K562 (cell line): ENCODE measurements at regions not wholly inside any gene's neighbourhood (a gene's known extent, or its start where the extent isn't known, plus 50 kb on each side); places are given as distances from the start of the nearest gene placed in this dataset.

Experiments used
- ASH1L ChIP-seq: fragments of 450-650 bp; IDR thresholded peaks from 2 replicates; pipeline ENCODE4 v1.6.1; 2018; ENCODE audit warnings: borderline replicate concordance, mild to moderate bottlenecking, low read depth; ENCODE audit not compliant: partially characterized antibody
- BCOR ChIP-seq: fragments of 450-650 bp; IDR thresholded peaks from 2 replicates; pipeline ENCODE4 v1.6.1; 2016
- BHLHE40 ChIP-seq: IDR thresholded peaks from 2 replicates; pipeline ENCODE4 v1.6.1; 2011; ENCODE audit warnings: low read length, improper control_type of control experiment
- CHD1 ChIP-seq: fragments of 200-600 bp; sonication (generic); IDR thresholded peaks from one replicate; pipeline ENCODE4 v1.6.1; 2012; ENCODE audit warnings: mild to moderate bottlenecking, moderate library complexity, low read length, inconsistent platforms
- COPS2 ChIP-seq: fragments of 450-650 bp; conservative IDR thresholded peaks from 2 replicates; pipeline ENCODE4 v1.6.1; 2016; ENCODE audit warnings: mild to moderate bottlenecking, moderate library complexity
- E2F6 ChIP-seq, 2 experiments: IDR thresholded peaks; 2 replicates each; pipeline ENCODE4 v1.6.1; 2011; ENCODE audit warnings: borderline replicate concordance in 1 of 2, control low read depth in 1 of 2, low read depth in 1 of 2, low read length in 1 of 2, mild to moderate bottlenecking in 1 of 2, mixed read lengths in 1 of 2, moderate library complexity in 1 of 2; ENCODE audit not compliant: insufficient read depth in 1 of 2, insufficient read length in 1 of 2, poor library complexity in 1 of 2, severe bottlenecking in 1 of 2; ENCODE audit errors: extremely low read depth in 1 of 2
- HDAC6 ChIP-seq: IDR thresholded peaks from 2 replicates; pipeline ENCODE4 v1.6.1; 2012; ENCODE audit warnings: low read depth, mild to moderate bottlenecking, control low read depth, inconsistent platforms, low read length, moderate library complexity
- RAD21 ChIP-seq, 2 experiments: fragments of 250-450 bp in 1 of 2; fragments of 450-650 bp in 1 of 2; sonication (Bioruptor Pico) in 1 of 2; formaldehyde crosslinking in 1 of 2; IDR thresholded peaks in 1 of 2; conservative IDR thresholded peaks in 1 of 2; 2 replicates each; pipeline versions ENCODE4 v1.4.0 to v1.8.0; 2020 to 2022; ENCODE audit warnings: mild to moderate bottlenecking in 2 of 2, moderate library complexity in 1 of 2
- REST ChIP-seq, 2 experiments: fragments of 450-650 bp; formaldehyde crosslinking in 1 of 2; IDR thresholded peaks; 2 replicates each; pipeline versions ENCODE4 v1.4.0 to v1.6.1; 2014 to 2020; ENCODE audit warnings: mild to moderate bottlenecking in 2 of 2, borderline replicate concordance in 1 of 2, low read depth in 1 of 2
- STAG1 ChIP-seq: sonication (generic); formaldehyde crosslinking; IDR thresholded peaks from 2 replicates; pipeline ENCODE4 v1.5.0; 2020; ENCODE audit warnings: missing genetic modification reagents, borderline replicate concordance
- TSHZ1 ChIP-seq: fragments of 250-450 bp; sonication (Bioruptor Pico); IDR thresholded peaks from 2 replicates; pipeline ENCODE4 v1.4.0; 2020; ENCODE audit warnings: mild to moderate bottlenecking, moderate library complexity
- XRCC3 ChIP-seq: fragments of 450-650 bp; IDR thresholded peaks from 2 replicates; pipeline ENCODE4 v1.6.1; 2017; ENCODE audit warnings: mild to moderate bottlenecking, moderate library complexity
- ZFPM2 ChIP-seq: fragments of 250-450 bp; sonication (Bioruptor Pico); IDR thresholded peaks from 2 replicates; pipeline ENCODE4 v1.5.1; 2022; ENCODE audit warnings: mild to moderate bottlenecking

- TF ChIP-seq REST (IDR thresholded peaks at IDR 0.05; ENCODE audit: borderline replicate concordance), result peak; percentile 79
- no peak for TF ChIP-seq REST (CRISPR knock-in tag; IDR thresholded peaks at IDR 0.05; ENCODE audit: low read depth)
- no peak for TF ChIP-seq ZFPM2
- no peak for TF ChIP-seq CHD1
- no peak for TF ChIP-seq TSHZ1 (CRISPR knock-in tag)
- peak; percentile 85 to 94 for TF ChIP-seq RAD21 (CRISPR knock-in tag; conservative IDR thresholded peaks at IDR 0.05 in 1 of 2, IDR thresholded peaks at IDR 0.05 in 1 of 2)
- TF ChIP-seq BCOR, result no peak
- TF ChIP-seq E2F6 (IDR thresholded peaks at IDR 0.05; ENCODE audit: borderline replicate concordance in 1 of 2, extremely low read depth in 1 of 2, insufficient read depth in 1 of 2, insufficient read length in 1 of 2, low read depth in 1 of 2, low read length in 1 of 2, poor library complexity in 1 of 2, severe bottlenecking in 1 of 2), result no peak
- peak; percentile 75; the same call in 1 of the 2 replicates for TF ChIP-seq STAG1 (CRISPR knock-in tag)
- no peak for TF ChIP-seq COPS2
- TF ChIP-seq HDAC6, result no peak
- no peak for TF ChIP-seq XRCC3
- TF ChIP-seq ASH1L, result no peak
- peak; percentile 37; the same call in 1 of the 2 replicates for TF ChIP-seq BHLHE40
These were observed 267.9 kb upstream of the GHITM start (continued) for GRCh38 chr10:83871187-83872081.
